ENCODE measurements at regions not wholly inside any gene's neighbourhood (a gene's known extent, or its start where the extent isn't known, plus 50 kb on each side); places are given as distances from the start of the nearest gene placed in this dataset.

DNA sequence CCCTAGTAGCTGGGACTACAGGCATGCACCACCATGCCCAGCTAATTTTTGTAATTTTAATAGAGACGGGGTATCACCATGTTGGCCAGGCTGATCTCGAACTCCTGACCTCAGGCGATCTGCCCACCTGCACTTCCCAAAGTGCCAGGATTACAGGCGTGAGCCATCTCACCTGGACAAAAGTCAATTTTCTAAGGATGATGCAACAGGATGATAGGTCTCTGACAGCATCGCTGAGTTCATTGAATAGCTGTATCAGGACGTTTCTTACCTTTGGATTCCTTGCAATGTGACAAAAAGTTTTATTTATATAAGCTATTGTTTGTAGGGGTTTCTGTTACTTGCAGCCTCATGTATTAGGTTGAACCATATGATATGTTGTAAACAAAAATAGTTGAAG is 55.5 kb upstream of the PCED1B start:
- no peaks in the 10 kb centered on the region for H4K20me1 ChIP-seq (ENCODE audit: insufficient read depth)
- no peaks in the 10 kb centered on the region for H3K79me2 ChIP-seq (ENCODE audit: insufficient read depth, low read length)
- no peaks in the 10 kb centered on the region for H3K27me3 ChIP-seq (ENCODE audit: insufficient read depth, low read length)
- DNase-seq (ENCODE audit: low read depth, low spot score): no peak
- RAD21 ChIA-PET (ENCODE audit: low non-redundant PET in 1 of 2, low total read pairs in 2 of 2, uncharacterized antibody in 2 of 2, unreplicated experiment in 2 of 2): no interaction called here
- CTCF ChIA-PET: interaction anchor here (2.0 to 2.3 kb wide), 2 partner anchors 8 to 899 kb away, joined by 10 read pairs; no protein-coding TSS in a partner anchor
- H3K9me2 ChIP-seq (ENCODE audit: insufficient read depth): no peaks in the 10 kb centered on the region
- H3K4me2 ChIP-seq (ENCODE audit: low read length): no peak overlapping the region
- H3K36me3 ChIP-seq (ENCODE audit: control insufficient read depth in 1 of 2, insufficient read depth in 2 of 2, low read length in 2 of 2): no peaks in the 10 kb centered on the region
- H3K9ac ChIP-seq (ENCODE audit: low read length): no peak overlapping the region
- BruUV-seq (replicated peaks): no TSS peak
- peaks cover 0 to 6% of the 10 kb centered on the region in 2 experiments; a peak in 1 of 4 replicates for H3K4me1 ChIP-seq (ENCODE audit: control insufficient read depth in 1 of 2, insufficient read depth in 2 of 2, low read length in 2 of 2)
- no peak overlapping the region for H3K4me3 ChIP-seq (replicated peaks in 1 of 2; ENCODE audit: low read depth in 1 of 2, low read length in 2 of 2)
- H3K27ac ChIP-seq (ENCODE audit: low read depth, low read length): no peak overlapping the region
- intact Hi-C loops (cut with micrococcal nuclease): loop anchor here (5.0 to 10.0 kb wide), 2 partner anchors 559 to 1032 kb away; partner anchors contain the start of gene SCAF11
- H3K9me3 ChIP-seq (ENCODE audit: control insufficient read depth in 1 of 2, insufficient read depth in 1 of 2, low read depth in 1 of 2, low read length in 2 of 2): no peaks in the 10 kb centered on the region
- POLR2A ChIA-PET: no interaction called here
- H2AFZ ChIP-seq (ENCODE audit: low read depth, low read length, poor library complexity, severe bottlenecking): no peak overlapping the region
- TF ChIP-seq CEBPB (IDR thresholded peaks at IDR 0.05; ENCODE audit: low read depth) (peak; percentile 48; the same call in 1 of the 2 replicates), TCF7L2 (IDR thresholded peaks at IDR 0.05; ENCODE audit: borderline replicate concordance, extremely low read depth, insufficient read depth, insufficient read length) (no peak)
- TF ChIP-seq, protein P1, sequence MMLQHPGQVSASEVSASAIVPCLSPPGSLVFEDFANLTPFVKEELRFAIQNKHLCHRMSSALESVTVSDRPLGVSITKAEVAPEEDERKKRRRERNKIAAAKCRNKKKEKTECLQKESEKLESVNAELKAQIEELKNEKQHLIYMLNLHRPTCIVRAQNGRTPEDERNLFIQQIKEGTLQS (IDR thresholded peaks at IDR 0.05): peak; percentile 58
- TF ChIP-seq, protein P2, sequence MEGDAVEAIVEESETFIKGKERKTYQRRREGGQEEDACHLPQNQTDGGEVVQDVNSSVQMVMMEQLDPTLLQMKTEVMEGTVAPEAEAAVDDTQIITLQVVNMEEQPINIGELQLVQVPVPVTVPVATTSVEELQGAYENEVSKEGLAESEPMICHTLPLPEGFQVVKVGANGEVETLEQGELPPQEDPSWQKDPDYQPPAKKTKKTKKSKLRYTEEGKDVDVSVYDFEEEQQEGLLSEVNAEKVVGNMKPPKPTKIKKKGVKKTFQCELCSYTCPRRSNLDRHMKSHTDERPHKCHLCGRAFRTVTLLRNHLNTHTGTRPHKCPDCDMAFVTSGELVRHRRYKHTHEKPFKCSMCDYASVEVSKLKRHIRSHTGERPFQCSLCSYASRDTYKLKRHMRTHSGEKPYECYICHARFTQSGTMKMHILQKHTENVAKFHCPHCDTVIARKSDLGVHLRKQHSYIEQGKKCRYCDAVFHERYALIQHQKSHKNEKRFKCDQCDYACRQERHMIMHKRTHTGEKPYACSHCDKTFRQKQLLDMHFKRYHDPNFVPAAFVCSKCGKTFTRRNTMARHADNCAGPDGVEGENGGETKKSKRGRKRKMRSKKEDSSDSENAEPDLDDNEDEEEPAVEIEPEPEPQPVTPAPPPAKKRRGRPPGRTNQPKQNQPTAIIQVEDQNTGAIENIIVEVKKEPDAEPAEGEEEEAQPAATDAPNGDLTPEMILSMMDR (IDR thresholded peaks at IDR 0.05 in 2 of 3, conservative IDR thresholded peaks at IDR 0.05 in 1 of 3; ENCODE audit: borderline replicate concordance in 1 of 3, insufficient read depth in 1 of 3, low read depth in 2 of 3, low read length in 2 of 3): no peak
- no peak for ATAC-seq

DNA sequence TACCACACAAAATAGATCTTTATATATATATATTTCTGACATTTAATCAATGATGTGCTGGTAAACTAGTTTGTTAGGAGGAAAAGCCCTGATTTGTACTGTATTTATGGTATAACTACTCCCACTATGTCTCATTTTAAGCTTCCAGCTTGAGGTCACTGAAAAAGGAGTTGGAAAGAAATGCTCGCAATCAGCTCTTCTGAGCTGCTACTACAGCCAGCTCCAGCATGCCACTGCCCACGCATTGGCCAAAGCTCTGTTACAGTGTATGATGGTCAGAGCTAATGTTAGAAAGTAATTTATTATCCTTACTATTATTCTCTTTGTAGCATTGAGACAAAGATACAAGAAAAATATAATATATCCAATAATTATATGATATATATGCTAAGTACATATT is 55.0 kb upstream of the PCED1B start:
- no peak overlapping the region for H3K27ac ChIP-seq (ENCODE audit: low read depth, low read length)
- no peaks in the 10 kb centered on the region for H3K9me3 ChIP-seq (ENCODE audit: control insufficient read depth in 1 of 2, insufficient read depth in 1 of 2, low read depth in 1 of 2, low read length in 2 of 2)
- H3K9ac ChIP-seq (ENCODE audit: low read length): no peak overlapping the region
- intact Hi-C loops (cut with micrococcal nuclease): loop anchor here (5.0 to 10.0 kb wide), 2 partner anchors 560 to 1032 kb away; partner anchors contain the start of gene SCAF11
- H3K36me3 ChIP-seq (ENCODE audit: control insufficient read depth in 1 of 2, insufficient read depth in 2 of 2, low read length in 2 of 2): no peaks in the 10 kb centered on the region
- ChIA-PET CTCF (interaction anchor here (2.0 to 2.3 kb wide), 2 partner anchors 8 to 899 kb away, joined by 10 read pairs; no protein-coding TSS in a partner anchor), POLR2A (no interaction called here), RAD21 (ENCODE audit: low non-redundant PET in 1 of 2, low total read pairs in 2 of 2, uncharacterized antibody in 2 of 2, unreplicated experiment in 2 of 2) (no interaction called here)
- no peaks in the 10 kb centered on the region for H4K20me1 ChIP-seq (ENCODE audit: insufficient read depth)
- no TSS peak for BruUV-seq (replicated peaks)
- no peaks in the 10 kb centered on the region for H3K9me2 ChIP-seq (ENCODE audit: insufficient read depth)
- H2AFZ ChIP-seq (ENCODE audit: low read depth, low read length, poor library complexity, severe bottlenecking): no peak overlapping the region
- no peak for DNase-seq (ENCODE audit: low read depth, low spot score)
- TF ChIP-seq POLR2A (IDR thresholded peaks at IDR 0.05; ENCODE audit: borderline replicate concordance, extremely low read depth, insufficient read depth, insufficient read length) (no peak), POLR2AphosphoS5 (IDR thresholded peaks at IDR 0.05; ENCODE audit: low read depth, low read length) (no peak), RAD21 (IDR thresholded peaks at IDR 0.05; ENCODE audit: low read depth) (no peak), YY1 (IDR thresholded peaks at IDR 0.05; ENCODE audit: extremely low read depth, insufficient replicate concordance, low read depth, low read length) (no peak)
- no peak overlapping the region for H3K4me3 ChIP-seq (replicated peaks in 1 of 2; ENCODE audit: low read depth in 1 of 2, low read length in 2 of 2)
- no peaks in the 10 kb centered on the region for H3K27me3 ChIP-seq (ENCODE audit: insufficient read depth, low read length)
- no peak for ATAC-seq
- no peak overlapping the region for H3K4me2 ChIP-seq (ENCODE audit: low read length)
- H3K4me1 ChIP-seq (ENCODE audit: control insufficient read depth in 1 of 2, insufficient read depth in 2 of 2, low read length in 2 of 2): peaks cover 0 to 6% of the 10 kb centered on the region in 2 experiments; a peak in 1 of 4 replicates
- no peaks in the 10 kb centered on the region for H3K79me2 ChIP-seq (ENCODE audit: insufficient read depth, low read length)
